GM12878 (cell line): ENCODE measurements at regions not wholly inside any gene's neighbourhood (a gene's known extent, or its start where the extent isn't known, plus 50 kb on each side); places are given as distances from the start of the nearest gene placed in this dataset.

Source experiments
- ATAC-seq: fragments of 200-7000 bp; cut with Tn5 transposase; 3 replicates; pipeline ENCODE4 v1.9.1; 2020; ENCODE audit warnings: mild to moderate bottlenecking, moderate library complexity
- BruUV-seq: library from RNA; stranded (reverse); fragments of 400-500 nt; replicated peaks from 2 replicates; lab custom pipeline; 2021; lab: Mats Ljungman, UMichigan
- CTCF ChIA-PET: fragments of 300-600 bp; sonication (Branson Sonifier 250); formaldehyde crosslinking; extraction: SDS; loops from one replicate; lab custom pipeline; 2021; ENCODE audit warnings: inconsistent platforms; lab: Yijun Ruan, JAX
- POLR2A ChIA-PET: fragments of 350-600 bp; formaldehyde crosslinking; extraction: SDS; loops from one replicate; lab custom pipeline; 2021; ENCODE audit warnings: inconsistent platforms; lab: Charles Lee
- RAD21 ChIA-PET: fragments of 300-600 bp; sonication (Branson Sonifier 250); formaldehyde crosslinking; loops from one replicate; lab custom pipeline; 2023; ENCODE audit warnings: antibody characterized with exemption; ENCODE audit not compliant: unreplicated experiment; lab: Charles Lee
- SMC1A ChIA-PET: fragments of 300-600 bp; sonication (Branson Sonifier 250); formaldehyde crosslinking; loops from one replicate; lab custom pipeline; 2023; ENCODE audit not compliant: unreplicated experiment, uncharacterized antibody; lab: Charles Lee
- DNase-seq: peaks from one replicate; pipeline ENCODE4 v3.0.0-alpha.2; 2011; ENCODE audit warnings: low read depth, low spot score
- FAIRE-seq: peaks from 3 replicates; lab custom pipeline; 2011; peaks lifted over from hg19 to GRCh38; lab: Jason Lieb, UNC
- H2AFZ ChIP-seq: 2 replicates; pipeline ENCODE4 v1.6.0; 2011; ENCODE audit warnings: low read depth, low read length, control low read depth; ENCODE audit not compliant: control insufficient read depth
- H3K27ac ChIP-seq: 2 replicates; pipeline ENCODE4 v1.5.1; 2011; ENCODE audit warnings: control low read depth; ENCODE audit not compliant: control insufficient read depth, insufficient read depth
- H3K27me3 ChIP-seq, 2 experiments: replicated peaks in 1 of 2; 2 replicates each; pipeline versions ENCODE4 v1.6.0 to v1.6.1; 2011; ENCODE audit warnings: low read length in 1 of 2; ENCODE audit not compliant: control insufficient read depth in 2 of 2, insufficient read depth in 2 of 2
- H3K36me3 ChIP-seq, 2 experiments: 2 replicates each; pipeline ENCODE4 v1.5.1; 2011; ENCODE audit warnings: low read length in 1 of 2; ENCODE audit not compliant: control insufficient read depth in 2 of 2, insufficient read depth in 2 of 2
- H3K4me1 ChIP-seq: 2 replicates; pipeline ENCODE4 v1.6.1; 2011; ENCODE audit warnings: mild to moderate bottlenecking, low read length, moderate library complexity, mixed read lengths; ENCODE audit not compliant: control insufficient read depth, insufficient read depth
- H3K4me2 ChIP-seq: 2 replicates; pipeline ENCODE4 v1.6.0; 2011; ENCODE audit warnings: control low read depth; ENCODE audit not compliant: control insufficient read depth, insufficient read depth
- H3K4me3 ChIP-seq: fragments of 200-600 bp; sonication (generic); 2 replicates; pipeline ENCODE4 v1.5.1; 2016
- H3K79me2 ChIP-seq: 2 replicates; pipeline ENCODE4 v1.6.0; 2011; ENCODE audit warnings: low read length; ENCODE audit not compliant: control insufficient read depth, insufficient read depth
- H3K9ac ChIP-seq: 2 replicates; pipeline ENCODE4 v1.8.0; 2011; ENCODE audit warnings: low read length, control low read depth, mixed read lengths; ENCODE audit not compliant: control insufficient read depth, insufficient read depth
- H3K9me3 ChIP-seq: replicated peaks from 3 replicates; pipeline ENCODE4 v1.5.1; 2011; ENCODE audit warnings: mild to moderate bottlenecking, low read length; ENCODE audit not compliant: control insufficient read depth, insufficient read depth
- H4K20me1 ChIP-seq: 2 replicates; pipeline ENCODE4 v1.6.0; 2011; ENCODE audit not compliant: control insufficient read depth, insufficient read depth
- BRCA1 ChIP-seq: IDR thresholded peaks from 2 replicates; pipeline ENCODE4 v1.6.1; 2011; ENCODE audit warnings: low read depth, low read length, improper control_type of control experiment
- CHD1 ChIP-seq: IDR thresholded peaks from 2 replicates; pipeline ENCODE4 v1.6.1; 2012; ENCODE audit warnings: low read depth, low read length, improper control_type of control experiment
- CHD4 ChIP-seq: fragments of 200-600 bp; sonication (generic); IDR thresholded peaks from 2 replicates; pipeline ENCODE4 v1.6.1; 2016; ENCODE audit warnings: mild to moderate bottlenecking
- DPF2 ChIP-seq: fragments of 450-650 bp; IDR thresholded peaks from 2 replicates; pipeline ENCODE4 v1.6.1; 2017; ENCODE audit warnings: mild to moderate bottlenecking
- HCFC1 ChIP-seq: fragments of 150-350 bp; IDR thresholded peaks from 2 replicates; pipeline ENCODE4 v1.6.1; 2014; ENCODE audit warnings: low read length
- IRF4 ChIP-seq: IDR thresholded peaks from 2 replicates; pipeline ENCODE4 v1.6.1; 2011; ENCODE audit warnings: low read depth, low read length
- MEF2A ChIP-seq: IDR thresholded peaks from 2 replicates; pipeline ENCODE4 v1.6.1; 2011; ENCODE audit warnings: low read depth, mild to moderate bottlenecking, low read length, moderate library complexity; ENCODE audit not compliant: insufficient read depth
- PBX3 ChIP-seq: IDR thresholded peaks from 2 replicates; pipeline ENCODE4 v1.6.1; 2011; ENCODE audit warnings: mild to moderate bottlenecking, low read depth, low read length, moderate library complexity; ENCODE audit not compliant: insufficient replicate concordance
- SRF ChIP-seq, 2 experiments: IDR thresholded peaks; 2 replicates each; pipeline ENCODE4 v1.6.1; 2011; ENCODE audit warnings: low read depth in 2 of 2, low read length in 2 of 2, mild to moderate bottlenecking in 1 of 2, moderate library complexity in 1 of 2
- ZNF384 ChIP-seq: IDR thresholded peaks from 2 replicates; pipeline ENCODE4 v1.6.1; 2012; ENCODE audit warnings: low read depth, mild to moderate bottlenecking, low read length, improper control_type of control experiment, borderline replicate concordance
- WGBS: methylation state at CpG from one replicate; pipeline ENCODE4 v1.1.6; 2016; ENCODE audit warnings: low lambda C conversion rate; ENCODE audit not compliant: insufficient replicate concordance, insufficient coverage; ENCODE audit errors: missing lambda C conversion rate; 5-methylcytosine and 5-hydroxymethylcytosine counted together
- in situ Hi-C: fragments of 300-500 bp; cut with MboI; formaldehyde crosslinking; loops from 9 replicates; pipeline ENCODE4 v1.14.3; 2018; ENCODE audit warnings: mixed read lengths
- intact Hi-C: fragments of 100-400 bp; cut with micrococcal nuclease; formaldehyde crosslinking; loops from one replicate; pipeline ENCODE4 v1.14.2; 2022; ENCODE audit not compliant: unreplicated experiment

- no peak for FAIRE-seq
- POLR2A ChIA-PET: no interaction called here
- BruUV-seq: no TSS peak
These were observed 675.6 kb upstream of the VRK2 start for GRCh38 chr2:57370882-57371585.

GRCh38 chr2:57372237-57372984 lies 674.2 kb upstream of the VRK2 start:
- WGBS: 2% methylated on average over 2 of the region's 2 CpGs
- Histone ChIP-seq H3K4me1 (no peaks in the 10 kb centered on the region), H3K9ac (no peak overlapping the region), H3K27me3 (no peaks in the 10 kb centered on the region), H3K79me2 (no peaks in the 10 kb centered on the region), H2AFZ (no peak overlapping the region), H3K36me3 (no peaks in the 10 kb centered on the region), H3K27ac (no peak overlapping the region), H3K4me2 (no peak overlapping the region), H3K4me3 (no peak overlapping the region), H4K20me1 (no peaks in the 10 kb centered on the region), H3K9me3 (no peaks in the 10 kb centered on the region)
- SMC1A ChIA-PET: interaction anchor here (1.4 kb wide), 1 partner anchor 125 kb away, joined by 4 read pairs; no protein-coding TSS in a partner anchor
- DNase-seq (no peak), ATAC-seq (no peak), FAIRE-seq (no peak)
- RAD21 ChIA-PET: no interaction called here
- no peak for TF ChIP-seq IRF4
- no peak for TF ChIP-seq CHD4
- TF ChIP-seq ZNF384: no peak
- TF ChIP-seq MEF2A: no peak
- TF ChIP-seq DPF2: no peak
- no peak for TF ChIP-seq CHD1
- TF ChIP-seq PBX3: no peak
- no peak for TF ChIP-seq HCFC1
- TF ChIP-seq SRF (IDR thresholded peaks at IDR 0.05; ENCODE audit: low read depth in 2 of 2, low read length in 2 of 2): no peak
- CTCF ChIA-PET: interaction anchor here (2.2 kb wide), 1 partner anchor 143 kb away, joined by 5 read pairs; no protein-coding TSS in a partner anchor
- in situ Hi-C loops (no loop called here), intact Hi-C loops (no loop called here)
- no TSS peak for BruUV-seq
- POLR2A ChIA-PET: no interaction called here

More at GRCh38 chr2:57370882-57371585, 675.6 kb upstream of the VRK2 start:
- Histone ChIP-seq H3K27ac (no peak overlapping the region), H3K79me2 (no peaks in the 10 kb centered on the region), H3K4me1 (no peaks in the 10 kb centered on the region), H3K9me3 (no peaks in the 10 kb centered on the region), H3K4me3 (no peak overlapping the region), H3K9ac (no peak overlapping the region), H3K27me3 (no peaks in the 10 kb centered on the region), H3K36me3 (no peaks in the 10 kb centered on the region), H4K20me1 (no peaks in the 10 kb centered on the region), H3K4me2 (no peak overlapping the region), H2AFZ (no peak overlapping the region)
- ChIA-PET RAD21 (no interaction called here), SMC1A (no interaction called here), CTCF (interaction anchor here (2.2 kb wide), 1 partner anchor 145 kb away, joined by 5 read pairs; no protein-coding TSS in a partner anchor)
- DNase-seq (no peak), ATAC-seq (no peak)
- intact Hi-C loops (no loop called here), in situ Hi-C loops (no loop called here)
- TF ChIP-seq BRCA1: no peak
- WGBS: 20% methylated on average over 3 of the region's 3 CpGs
